ENCODE measurements at regions not wholly inside any gene's neighbourhood (a gene's known extent, or its start where the extent isn't known, plus 50 kb on each side); places are given as distances from the start of the nearest gene placed in this dataset.

- TF ChIP-seq GATA2 (CRISPR knock-in tag; IDR thresholded peaks at IDR 0.05), result no peak
- no peak for TF ChIP-seq ELF1 (IDR thresholded peaks at IDR 0.05)
Measured at GRCh38 chr2:193463011-193463410, 1268.3 kb upstream of the TMEFF2 start (continued).

- TF ChIP-seq MXI1 (IDR thresholded peaks at IDR 0.05; ENCODE audit: low read depth, low read length) (no peak), GABPA (IDR thresholded peaks at IDR 0.05; ENCODE audit: low read depth) (no peak), NFIC (IDR thresholded peaks at IDR 0.05; ENCODE audit: borderline replicate concordance) (no peak), PBX3 (IDR thresholded peaks at IDR 0.05) (no peak), USF2 (IDR thresholded peaks at IDR 0.05; ENCODE audit: borderline replicate concordance, low read depth, low read length) (no peak), CTCF (IDR thresholded peaks at IDR 0.05) (no peak)
- WGBS (ENCODE audit: low lambda C conversion rate), result 63% methylated on average over 2 of the region's 2 CpGs
- H3K27me3 ChIP-seq (ENCODE audit: insufficient read depth), result no peaks in the 10 kb centered on the region
- DNase-seq, result no peak
- no peaks in the 10 kb centered on the region for H3K36me3 ChIP-seq (replicated peaks in 1 of 2; ENCODE audit: control insufficient read depth in 1 of 2, insufficient read depth in 2 of 2, low read length in 1 of 2)
- no peaks in the 10 kb centered on the region for H3K9me3 ChIP-seq
- H3K9me2 ChIP-seq, result no peaks in the 10 kb centered on the region; the same call in 1 of the 2 replicates
- H3K27ac ChIP-seq (ENCODE audit: low read depth in 2 of 2, low read length in 1 of 2), result peak overlapping the region in 1 of 2 experiments; percentile 32; a peak in 1 of 4 replicates
- no peak overlapping the region for H3K9ac ChIP-seq
- H3K79me2 ChIP-seq (ENCODE audit: insufficient read depth), result no peaks in the 10 kb centered on the region
- ChIA-PET CTCF (no interaction called here), POLR2A (no interaction called here)
- H3K4me2 ChIP-seq, result no peak overlapping the region
- H3K4me1 ChIP-seq (ENCODE audit: control insufficient read depth in 1 of 2, insufficient read depth in 2 of 2, low read depth in 1 of 2, low read length in 1 of 2), result no peaks in the 10 kb centered on the region
- no peak overlapping the region for H3K4me3 ChIP-seq (ENCODE audit: low read depth in 2 of 2, low read length in 1 of 2)
- no peaks in the 10 kb centered on the region for H4K20me1 ChIP-seq (ENCODE audit: insufficient read depth)
- no peaks in the 10 kb centered on the region for H3F3A ChIP-seq (replicated peaks; ENCODE audit: insufficient read depth)
- H2AFZ ChIP-seq (ENCODE audit: low read depth), result no peak overlapping the region
Measured at GRCh38 chr2:193462411-193462810, 1267.7 kb upstream of the TMEFF2 start.

GRCh38 chr2:193461431-193461934 lies 1266.8 kb upstream of the TMEFF2 start:
- 79% methylated on average over 2 of the region's 2 CpGs for WGBS (ENCODE audit: low lambda C conversion rate)
- no peaks in the 10 kb centered on the region; the same call in 1 of the 2 replicates for H3K9me2 ChIP-seq
- ChIA-PET CTCF (no interaction called here), POLR2A (no interaction called here)
- no peak overlapping the region for H3K4me2 ChIP-seq
- H3K4me3 ChIP-seq (ENCODE audit: low read depth in 2 of 2, low read length in 1 of 2), result no peak overlapping the region
- no peak for DNase-seq
- H3K4me1 ChIP-seq (ENCODE audit: control insufficient read depth in 1 of 2, insufficient read depth in 2 of 2, low read depth in 1 of 2, low read length in 1 of 2), result no peaks in the 10 kb centered on the region
- no peaks in the 10 kb centered on the region for H3K79me2 ChIP-seq (ENCODE audit: insufficient read depth)
- H3K9me3 ChIP-seq, result no peaks in the 10 kb centered on the region
- H3K9ac ChIP-seq, result no peak overlapping the region
- no peak for TF ChIP-seq REST (IDR thresholded peaks at IDR 0.05; ENCODE audit: low read depth, low read length)
- no peak for TF ChIP-seq FOXJ3 (CRISPR knock-in tag; IDR thresholded peaks at IDR 0.05)
- no peak for TF ChIP-seq ZBTB33 (IDR thresholded peaks at IDR 0.05; ENCODE audit: borderline replicate concordance, low read depth)
- no peak for TF ChIP-seq RXRA (IDR thresholded peaks at IDR 0.05; ENCODE audit: borderline replicate concordance, low read depth)
- TF ChIP-seq EP300 (IDR thresholded peaks at IDR 0.05; ENCODE audit: borderline replicate concordance in 1 of 2, low read depth in 1 of 2, low read length in 1 of 2), result no peak
- no peak for TF ChIP-seq TEAD4 (IDR thresholded peaks at IDR 0.05; ENCODE audit: borderline replicate concordance, insufficient read depth)
- TF ChIP-seq NRF1 (IDR thresholded peaks at IDR 0.05; ENCODE audit: low read depth, low read length), result no peak
- no peak for TF ChIP-seq MXI1 (IDR thresholded peaks at IDR 0.05; ENCODE audit: low read depth, low read length)
- no peak for TF ChIP-seq CHD2 (IDR thresholded peaks at IDR 0.05; ENCODE audit: low read length, partially characterized antibody)
- no peak overlapping the region for H2AFZ ChIP-seq (ENCODE audit: low read depth)
- no peaks in the 10 kb centered on the region for H3F3A ChIP-seq (replicated peaks; ENCODE audit: insufficient read depth)
- no peaks in the 10 kb centered on the region for H4K20me1 ChIP-seq (ENCODE audit: insufficient read depth)
- no peaks in the 10 kb centered on the region for H3K36me3 ChIP-seq (replicated peaks in 1 of 2; ENCODE audit: control insufficient read depth in 1 of 2, insufficient read depth in 2 of 2, low read length in 1 of 2)
- H3K27me3 ChIP-seq (ENCODE audit: insufficient read depth), result no peaks in the 10 kb centered on the region
- no peak overlapping the region for H3K27ac ChIP-seq (ENCODE audit: low read depth in 2 of 2, low read length in 1 of 2)
